ENCODE measurements at regions not wholly inside any gene's neighbourhood (a gene's known extent, or its start where the extent isn't known, plus 50 kb on each side); places are given as distances from the start of the nearest gene placed in this dataset.

DNA sequence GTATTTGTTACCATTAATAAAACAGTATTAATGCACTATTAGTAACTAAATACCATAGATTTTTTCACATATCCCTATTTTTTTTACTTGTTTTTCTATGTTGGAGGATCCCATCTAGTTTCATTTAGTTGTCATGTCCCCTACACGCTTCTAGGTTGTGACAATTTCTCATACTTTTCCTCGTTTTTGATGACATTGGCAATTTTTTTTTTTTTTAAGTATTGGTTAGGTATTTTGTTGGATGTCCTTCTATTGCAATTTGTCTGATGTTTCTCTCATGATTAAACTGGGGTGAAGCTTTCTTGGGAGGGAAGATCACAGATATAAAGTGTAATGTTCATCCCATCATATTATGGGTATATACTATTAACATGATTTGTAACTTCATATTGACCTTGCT lies 409.1 kb upstream of the CNTN6 start:
- no peaks in the 10 kb centered on the region for H3K36me3 ChIP-seq
- H3K9me3 ChIP-seq: no peaks in the 10 kb centered on the region
- no peak for DNase-seq

GRCh38 chr3:690770-691169 lies 402.1 kb upstream of the CNTN6 start:
- H3K4me3 ChIP-seq: no peak overlapping the region
- H3K27me3 ChIP-seq: no peaks in the 10 kb centered on the region
- no peak overlapping the region for H3K27ac ChIP-seq
- intact Hi-C loops (cut with DNase I): no loop called here
- TF ChIP-seq POLR2AphosphoS5 (IDR thresholded peaks at IDR 0.05): no peak
- TF ChIP-seq, protein P1, sequence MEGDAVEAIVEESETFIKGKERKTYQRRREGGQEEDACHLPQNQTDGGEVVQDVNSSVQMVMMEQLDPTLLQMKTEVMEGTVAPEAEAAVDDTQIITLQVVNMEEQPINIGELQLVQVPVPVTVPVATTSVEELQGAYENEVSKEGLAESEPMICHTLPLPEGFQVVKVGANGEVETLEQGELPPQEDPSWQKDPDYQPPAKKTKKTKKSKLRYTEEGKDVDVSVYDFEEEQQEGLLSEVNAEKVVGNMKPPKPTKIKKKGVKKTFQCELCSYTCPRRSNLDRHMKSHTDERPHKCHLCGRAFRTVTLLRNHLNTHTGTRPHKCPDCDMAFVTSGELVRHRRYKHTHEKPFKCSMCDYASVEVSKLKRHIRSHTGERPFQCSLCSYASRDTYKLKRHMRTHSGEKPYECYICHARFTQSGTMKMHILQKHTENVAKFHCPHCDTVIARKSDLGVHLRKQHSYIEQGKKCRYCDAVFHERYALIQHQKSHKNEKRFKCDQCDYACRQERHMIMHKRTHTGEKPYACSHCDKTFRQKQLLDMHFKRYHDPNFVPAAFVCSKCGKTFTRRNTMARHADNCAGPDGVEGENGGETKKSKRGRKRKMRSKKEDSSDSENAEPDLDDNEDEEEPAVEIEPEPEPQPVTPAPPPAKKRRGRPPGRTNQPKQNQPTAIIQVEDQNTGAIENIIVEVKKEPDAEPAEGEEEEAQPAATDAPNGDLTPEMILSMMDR (IDR thresholded peaks at IDR 0.05): no peak
- no peak for TF ChIP-seq EP300 (IDR thresholded peaks at IDR 0.05)
- TF ChIP-seq POLR2A (IDR thresholded peaks at IDR 0.05): no peak
- H3K4me1 ChIP-seq: no peaks in the 10 kb centered on the region
- H3K36me3 ChIP-seq: no peaks in the 10 kb centered on the region
- H3K9me3 ChIP-seq: peaks cover 0 to 8% (median 0%) of the 10 kb centered on the region in 4 donors
- WGBS, 2 donors: 75 to 84% methylated on average over 4 of the region's 4 CpGs
- no peak for DNase-seq

More for the DNA sequence above, 409.1 kb upstream of the CNTN6 start:
- 48 to 71% methylated on average over 2 of the region's 2 CpGs for WGBS, 2 donors
- intact Hi-C loops (cut with DNase I): no loop called here
- Histone ChIP-seq H3K4me1 (no peaks in the 10 kb centered on the region), H3K4me3 (no peak overlapping the region), H3K27me3 (no peaks in the 10 kb centered on the region), H3K27ac (no peak overlapping the region)
- TF ChIP-seq, protein P1 (IDR thresholded peaks at IDR 0.05): no peak
- TF ChIP-seq POLR2A (IDR thresholded peaks at IDR 0.05): no peak
- no peak for TF ChIP-seq EP300 (IDR thresholded peaks at IDR 0.05)
- TF ChIP-seq POLR2AphosphoS5 (IDR thresholded peaks at IDR 0.05): no peak

GRCh38 chr3:700514-700913 lies 392.3 kb upstream of the CNTN6 start:
- no peak for TF ChIP-seq EP300 (IDR thresholded peaks at IDR 0.05)
- TF ChIP-seq POLR2AphosphoS5 (IDR thresholded peaks at IDR 0.05): no peak
- no peak for TF ChIP-seq POLR2A (IDR thresholded peaks at IDR 0.05)
- TF ChIP-seq, protein P1 (IDR thresholded peaks at IDR 0.05): no peak
- Histone ChIP-seq H3K27ac (no peak overlapping the region), H3K27me3 (no peaks in the 10 kb centered on the region), H3K36me3 (no peaks in the 10 kb centered on the region), H3K4me3 (no peak overlapping the region), H3K4me1 (no peaks in the 10 kb centered on the region), H3K9me3 (no peaks in the 10 kb centered on the region)
- WGBS, 2 donors: 95% methylated on average over 2 of the region's 2 CpGs
- DNase-seq: no peak
- intact Hi-C loops (cut with DNase I): no loop called here

DNA sequence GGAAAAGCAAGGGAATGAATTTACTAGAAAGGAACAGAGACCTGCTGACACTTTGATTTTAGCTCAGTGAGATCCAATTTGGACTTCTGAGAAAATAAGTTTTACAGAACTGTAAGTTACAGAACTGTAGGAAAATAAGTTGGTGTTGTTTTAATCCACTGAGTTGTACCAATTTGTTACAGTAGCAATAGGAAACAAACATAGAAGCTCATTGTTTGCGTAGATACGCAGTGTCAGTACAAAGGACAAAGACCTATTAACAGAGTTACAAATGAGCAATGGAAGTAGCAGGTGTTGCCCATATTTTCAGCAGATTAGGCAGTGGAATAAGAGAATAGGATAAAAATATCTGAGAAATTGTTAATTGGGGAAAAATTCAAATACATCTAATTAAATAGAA lies 385.8 kb upstream of the CNTN6 start:
- Histone ChIP-seq H3K27me3 (no peaks in the 10 kb centered on the region), H3K4me1 (no peaks in the 10 kb centered on the region), H3K36me3 (no peaks in the 10 kb centered on the region), H3K9me3 (no peaks in the 10 kb centered on the region), H3K4me3 (no peak overlapping the region), H3K27ac (no peak overlapping the region)
- 28 to 43% methylated on average over 2 of the region's 2 CpGs for WGBS, 2 donors
- DNase-seq: no peak
- intact Hi-C loops (cut with DNase I): no loop called here
- no peak for TF ChIP-seq EP300 (IDR thresholded peaks at IDR 0.05)
- TF ChIP-seq, protein P1 (IDR thresholded peaks at IDR 0.05): no peak
- TF ChIP-seq POLR2A (IDR thresholded peaks at IDR 0.05): no peak
- no peak for TF ChIP-seq POLR2AphosphoS5 (IDR thresholded peaks at IDR 0.05)

DNA sequence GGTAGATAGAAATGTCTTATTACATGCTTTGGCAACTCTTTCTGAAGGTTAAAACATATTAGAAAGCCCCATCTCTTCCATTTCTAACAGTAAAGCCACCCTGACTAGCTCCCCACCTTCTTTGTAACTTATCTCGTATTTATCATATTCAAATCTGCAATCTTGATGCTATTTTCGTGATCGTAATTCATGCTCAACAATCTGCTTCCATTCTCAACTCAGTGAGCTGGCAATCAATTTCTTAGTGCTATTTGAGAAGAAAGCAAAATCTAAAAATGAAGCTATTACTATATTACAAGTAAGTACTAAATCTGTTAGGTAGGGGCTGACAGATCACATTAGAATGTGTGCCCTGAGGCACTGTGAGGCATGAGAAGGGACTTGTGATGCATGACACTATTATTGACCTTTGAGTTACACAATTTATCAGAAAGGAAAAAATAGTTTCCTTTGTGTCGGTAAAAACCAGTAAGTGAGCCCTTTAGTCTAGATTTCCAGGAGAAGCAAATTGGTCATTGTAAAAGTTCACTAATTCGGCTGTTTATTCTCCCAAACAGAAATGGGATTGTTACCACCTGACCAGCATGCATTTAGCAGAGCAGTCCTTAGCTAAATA lies 379.7 kb upstream of the CNTN6 start:
- no peaks in the 10 kb centered on the region for H3K4me1 ChIP-seq
- WGBS, 2 donors: 57 to 72% methylated on average over 5 of the region's 5 CpGs
- H3K27ac ChIP-seq: no peak overlapping the region
- no peak overlapping the region for H3K4me3 ChIP-seq
- TF ChIP-seq POLR2AphosphoS5 (IDR thresholded peaks at IDR 0.05) (no peak), EP300 (IDR thresholded peaks at IDR 0.05) (no peak), POLR2A (IDR thresholded peaks at IDR 0.05) (no peak)
- TF ChIP-seq, protein P1 (IDR thresholded peaks at IDR 0.05): no peak
- DNase-seq: no peak
- H3K36me3 ChIP-seq: no peaks in the 10 kb centered on the region
- intact Hi-C loops (cut with DNase I): no loop called here
- H3K27me3 ChIP-seq: no peaks in the 10 kb centered on the region
- no peaks in the 10 kb centered on the region for H3K9me3 ChIP-seq

Data from sigmoid colon (tissue), 6 donors.